ENCODE measurements at regions not wholly inside any gene's neighbourhood (a gene's known extent, or its start where the extent isn't known, plus 50 kb on each side); places are given as distances from the start of the nearest gene placed in this dataset.
"Not testable (repeated sequence)": the region's sequence is repeated elsewhere in the genome, so short reads cannot be mapped to it uniquely, and the experiment has no call there.

GRCh38 chr6:58342287-58342686 lies 1024.9 kb downstream of the PRIM2 start:
- ATAC-seq; H3K27me3 ChIP-seq (replicated peaks in 1 of 2; ENCODE audit: control insufficient read depth in 2 of 2, insufficient read depth in 2 of 2, low read length in 1 of 2); H3K9ac ChIP-seq (ENCODE audit: control insufficient read depth, insufficient read depth, low read length); DNase-seq (ENCODE audit: low read depth, low spot score); RAD21 ChIA-PET (ENCODE audit: unreplicated experiment); H3K79me2 ChIP-seq (ENCODE audit: control insufficient read depth, insufficient read depth, low read length); H3K36me3 ChIP-seq (ENCODE audit: control insufficient read depth in 2 of 2, insufficient read depth in 2 of 2, low read length in 1 of 2); H2AFZ ChIP-seq (ENCODE audit: control insufficient read depth, low read depth, low read length); intact Hi-C loops (cut with micrococcal nuclease; ENCODE audit: unreplicated experiment); H3K4me2 ChIP-seq (ENCODE audit: control insufficient read depth, insufficient read depth); SMC1A ChIA-PET (ENCODE audit: uncharacterized antibody, unreplicated experiment); POLR2A ChIA-PET; FAIRE-seq; H3K27ac ChIP-seq (ENCODE audit: control insufficient read depth, insufficient read depth); BruUV-seq (replicated peaks); H3K9me3 ChIP-seq (replicated peaks; ENCODE audit: control insufficient read depth, insufficient read depth, low read length); H3K4me1 ChIP-seq (ENCODE audit: control insufficient read depth, insufficient read depth, low read length); H3K4me3 ChIP-seq; CTCF ChIA-PET; H4K20me1 ChIP-seq (ENCODE audit: control insufficient read depth, insufficient read depth); in situ Hi-C loops (cut with MboI): not testable (repeated sequence)
- 8% methylated on average over 5 of the region's 5 CpGs for WGBS (ENCODE audit: insufficient coverage, insufficient replicate concordance, low lambda C conversion rate, missing lambda C conversion rate)

DNA sequence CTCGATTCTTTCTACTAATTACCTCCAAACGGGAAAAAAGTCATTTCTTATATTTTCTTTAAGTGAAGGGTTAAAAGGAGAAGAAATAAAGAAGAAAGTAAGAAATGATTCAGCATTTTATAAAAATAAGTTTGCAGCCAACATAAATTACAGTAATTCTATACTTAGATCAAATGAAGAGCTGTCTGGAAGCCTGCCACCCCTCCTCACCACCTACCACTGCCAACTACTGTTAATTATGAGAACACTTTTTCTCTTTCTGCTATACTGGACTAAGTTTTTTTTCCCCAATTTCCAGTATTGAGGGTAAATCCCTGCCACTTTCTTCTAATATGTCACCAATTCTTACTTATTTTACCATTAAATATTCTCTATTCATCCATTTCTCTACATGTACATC lies 1030.1 kb downstream of the PRIM2 start:
- H3K9me3 ChIP-seq (replicated peaks; ENCODE audit: control insufficient read depth, insufficient read depth, low read length); H3K79me2 ChIP-seq (ENCODE audit: control insufficient read depth, insufficient read depth, low read length); RAD21 ChIA-PET (ENCODE audit: unreplicated experiment); H3K27me3 ChIP-seq (replicated peaks in 1 of 2; ENCODE audit: control insufficient read depth in 2 of 2, insufficient read depth in 2 of 2, low read length in 1 of 2); H3K36me3 ChIP-seq (ENCODE audit: control insufficient read depth in 2 of 2, insufficient read depth in 2 of 2, low read length in 1 of 2); intact Hi-C loops (cut with micrococcal nuclease; ENCODE audit: unreplicated experiment); H2AFZ ChIP-seq (ENCODE audit: control insufficient read depth, low read depth, low read length); ATAC-seq; H3K4me3 ChIP-seq; BruUV-seq (replicated peaks); H3K27ac ChIP-seq (ENCODE audit: control insufficient read depth, insufficient read depth); DNase-seq (ENCODE audit: low read depth, low spot score); H3K4me2 ChIP-seq (ENCODE audit: control insufficient read depth, insufficient read depth); H3K4me1 ChIP-seq (ENCODE audit: control insufficient read depth, insufficient read depth, low read length); FAIRE-seq; CTCF ChIA-PET; H3K9ac ChIP-seq (ENCODE audit: control insufficient read depth, insufficient read depth, low read length); POLR2A ChIA-PET; SMC1A ChIA-PET (ENCODE audit: uncharacterized antibody, unreplicated experiment); H4K20me1 ChIP-seq (ENCODE audit: control insufficient read depth, insufficient read depth); in situ Hi-C loops (cut with MboI): not testable (repeated sequence)
- WGBS (ENCODE audit: insufficient coverage, insufficient replicate concordance, low lambda C conversion rate, missing lambda C conversion rate) = 61% methylated on average over 2 of the region's 2 CpGs

- H3K27ac ChIP-seq (ENCODE audit: control insufficient read depth, insufficient read depth); POLR2A ChIA-PET; H3K4me1 ChIP-seq (ENCODE audit: control insufficient read depth, insufficient read depth, low read length); intact Hi-C loops (cut with micrococcal nuclease; ENCODE audit: unreplicated experiment); H2AFZ ChIP-seq (ENCODE audit: control insufficient read depth, low read depth, low read length); RAD21 ChIA-PET (ENCODE audit: unreplicated experiment); H3K4me3 ChIP-seq; H3K9me3 ChIP-seq (replicated peaks; ENCODE audit: control insufficient read depth, insufficient read depth, low read length); in situ Hi-C loops (cut with MboI); H3K27me3 ChIP-seq (replicated peaks in 1 of 2; ENCODE audit: control insufficient read depth in 2 of 2, insufficient read depth in 2 of 2, low read length in 1 of 2); H3K79me2 ChIP-seq (ENCODE audit: control insufficient read depth, insufficient read depth, low read length); H3K36me3 ChIP-seq (ENCODE audit: control insufficient read depth in 2 of 2, insufficient read depth in 2 of 2, low read length in 1 of 2); H4K20me1 ChIP-seq (ENCODE audit: control insufficient read depth, insufficient read depth); H3K4me2 ChIP-seq (ENCODE audit: control insufficient read depth, insufficient read depth); H3K9ac ChIP-seq (ENCODE audit: control insufficient read depth, insufficient read depth, low read length); ATAC-seq; DNase-seq (ENCODE audit: low read depth, low spot score); SMC1A ChIA-PET (ENCODE audit: uncharacterized antibody, unreplicated experiment); BruUV-seq (replicated peaks); CTCF ChIA-PET: not testable (repeated sequence)
- 32% methylated on average over 1 of the region's 1 CpG for WGBS (ENCODE audit: insufficient coverage, insufficient replicate concordance, low lambda C conversion rate, missing lambda C conversion rate)
- peak; percentile 61 for FAIRE-seq
Observed at GRCh38 chr6:58351619-58352018, 1034.2 kb downstream of the PRIM2 start.

- CTCF ChIA-PET; H3K4me1 ChIP-seq (ENCODE audit: control insufficient read depth, insufficient read depth, low read length); BruUV-seq (replicated peaks); H3K4me3 ChIP-seq; H3K79me2 ChIP-seq (ENCODE audit: control insufficient read depth, insufficient read depth, low read length); H3K9ac ChIP-seq (ENCODE audit: control insufficient read depth, insufficient read depth, low read length); H3K4me2 ChIP-seq (ENCODE audit: control insufficient read depth, insufficient read depth); H3K36me3 ChIP-seq (ENCODE audit: control insufficient read depth in 2 of 2, insufficient read depth in 2 of 2, low read length in 1 of 2); DNase-seq (ENCODE audit: low read depth, low spot score); H3K27me3 ChIP-seq (replicated peaks in 1 of 2; ENCODE audit: control insufficient read depth in 2 of 2, insufficient read depth in 2 of 2, low read length in 1 of 2); in situ Hi-C loops (cut with MboI); SMC1A ChIA-PET (ENCODE audit: uncharacterized antibody, unreplicated experiment); H3K27ac ChIP-seq (ENCODE audit: control insufficient read depth, insufficient read depth); H3K9me3 ChIP-seq (replicated peaks; ENCODE audit: control insufficient read depth, insufficient read depth, low read length); POLR2A ChIA-PET; FAIRE-seq; H4K20me1 ChIP-seq (ENCODE audit: control insufficient read depth, insufficient read depth); ATAC-seq; RAD21 ChIA-PET (ENCODE audit: unreplicated experiment); H2AFZ ChIP-seq (ENCODE audit: control insufficient read depth, low read depth, low read length); intact Hi-C loops (cut with micrococcal nuclease; ENCODE audit: unreplicated experiment): not testable (repeated sequence)
- 0% methylated on average over 1 of the region's 1 CpG for WGBS (ENCODE audit: insufficient coverage, insufficient replicate concordance, low lambda C conversion rate, missing lambda C conversion rate)
Observed at GRCh38 chr6:58358452-58358851, 1041.0 kb downstream of the PRIM2 start.
